ENCODE measurements at regions not wholly inside any gene's neighbourhood (a gene's known extent, or its start where the extent isn't known, plus 50 kb on each side); places are given as distances from the start of the nearest gene placed in this dataset.

GRCh38 chr4:23594125-23594524, 295.7 kb downstream of the PPARGC1A start:
- Histone ChIP-seq H3K79me2 (ENCODE audit: control insufficient read depth, insufficient read depth, low read length, unreplicated experiment) (no peaks in the 10 kb centered on the region), H3K36me3 (ENCODE audit: insufficient read depth, low read length) (no peaks in the 10 kb centered on the region), H3K4me3 (ENCODE audit: low read depth, low read length) (no peak overlapping the region), H3K4me1 (ENCODE audit: control insufficient read depth, insufficient read depth, low read length, unreplicated experiment) (no peaks in the 10 kb centered on the region), H3K27ac (ENCODE audit: low read depth, low read length) (no peak overlapping the region), H2AFZ (ENCODE audit: low read length, unreplicated experiment) (no peak overlapping the region), H3K27me3 (ENCODE audit: insufficient read depth, low read length) (no peaks in the 10 kb centered on the region)

DNA sequence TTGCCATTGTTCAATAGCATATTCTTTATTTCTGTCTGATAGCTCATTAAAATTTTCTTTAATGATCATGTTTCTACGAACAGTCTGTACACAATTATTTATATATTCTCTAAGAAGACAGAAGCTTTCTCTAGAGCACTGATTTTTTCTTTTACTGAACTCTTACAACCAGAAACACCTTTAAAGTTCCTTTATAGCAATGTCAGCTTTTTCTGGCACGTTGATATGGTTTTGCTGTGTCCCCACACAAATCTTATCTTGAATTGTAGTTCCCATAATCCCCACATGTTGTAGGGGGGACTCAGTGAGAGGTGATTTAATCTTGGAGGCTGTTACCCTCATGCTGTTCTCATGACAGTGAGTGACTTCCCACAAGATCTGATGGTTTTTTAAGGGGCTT, 299.4 kb downstream of the PPARGC1A start:
- H3K27me3 ChIP-seq (ENCODE audit: insufficient read depth, low read length), result no peaks in the 10 kb centered on the region
- H3K36me3 ChIP-seq (ENCODE audit: insufficient read depth, low read length), result no peaks in the 10 kb centered on the region
- no peaks in the 10 kb centered on the region for H3K4me1 ChIP-seq (ENCODE audit: control insufficient read depth, insufficient read depth, low read length, unreplicated experiment)
- no peak overlapping the region for H3K27ac ChIP-seq (ENCODE audit: low read depth, low read length)
- H3K4me3 ChIP-seq (ENCODE audit: low read depth, low read length), result no peak overlapping the region
- H3K79me2 ChIP-seq (ENCODE audit: control insufficient read depth, insufficient read depth, low read length, unreplicated experiment), result no peaks in the 10 kb centered on the region
- no peak overlapping the region for H2AFZ ChIP-seq (ENCODE audit: low read length, unreplicated experiment)

DNA sequence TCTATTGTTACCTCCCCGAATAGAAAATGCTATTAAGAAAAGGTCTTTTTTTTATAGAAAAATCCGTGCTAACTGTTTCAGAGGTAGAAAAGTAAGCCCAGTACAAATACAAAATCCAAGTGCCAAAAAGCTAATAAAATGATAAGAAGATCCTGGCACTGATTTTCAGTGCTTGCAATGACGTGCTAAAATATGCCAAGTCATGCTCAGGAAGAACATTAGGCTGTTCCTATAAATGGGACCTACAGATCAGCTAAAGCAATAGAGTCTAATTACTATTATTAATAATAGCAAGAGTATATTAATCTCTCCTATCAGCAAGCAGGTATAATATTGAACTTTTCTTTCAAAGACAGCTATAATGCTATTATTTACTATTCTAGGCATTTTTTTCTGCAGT, 305.8 kb downstream of the PPARGC1A start:
- H3K27ac ChIP-seq (ENCODE audit: low read depth, low read length), result no peak overlapping the region
- H2AFZ ChIP-seq (ENCODE audit: low read length, unreplicated experiment), result no peak overlapping the region
- no peak overlapping the region for H3K4me3 ChIP-seq (ENCODE audit: low read depth, low read length)
- no peaks in the 10 kb centered on the region for H3K79me2 ChIP-seq (ENCODE audit: control insufficient read depth, insufficient read depth, low read length, unreplicated experiment)
- H3K4me1 ChIP-seq (ENCODE audit: control insufficient read depth, insufficient read depth, low read length, unreplicated experiment), result no peaks in the 10 kb centered on the region
- H3K27me3 ChIP-seq (ENCODE audit: insufficient read depth, low read length), result peaks cover 3% of the 10 kb centered on the region; the same call in 1 of the 2 replicates
- H3K36me3 ChIP-seq (ENCODE audit: insufficient read depth, low read length), result no peaks in the 10 kb centered on the region

- Histone ChIP-seq H3K4me3 (ENCODE audit: low read depth, low read length) (no peak overlapping the region), H3K27ac (ENCODE audit: low read depth, low read length) (no peak overlapping the region), H3K36me3 (ENCODE audit: insufficient read depth, low read length) (no peaks in the 10 kb centered on the region), H3K79me2 (ENCODE audit: control insufficient read depth, insufficient read depth, low read length, unreplicated experiment) (no peaks in the 10 kb centered on the region), H2AFZ (ENCODE audit: low read length, unreplicated experiment) (no peak overlapping the region), H3K27me3 (ENCODE audit: insufficient read depth, low read length) (peaks cover 3% of the 10 kb centered on the region; the same call in 1 of the 2 replicates), H3K4me1 (ENCODE audit: control insufficient read depth, insufficient read depth, low read length, unreplicated experiment) (no peaks in the 10 kb centered on the region)
These were observed 307.2 kb downstream of the PPARGC1A start for GRCh38 chr4:23582671-23583070.

DNA sequence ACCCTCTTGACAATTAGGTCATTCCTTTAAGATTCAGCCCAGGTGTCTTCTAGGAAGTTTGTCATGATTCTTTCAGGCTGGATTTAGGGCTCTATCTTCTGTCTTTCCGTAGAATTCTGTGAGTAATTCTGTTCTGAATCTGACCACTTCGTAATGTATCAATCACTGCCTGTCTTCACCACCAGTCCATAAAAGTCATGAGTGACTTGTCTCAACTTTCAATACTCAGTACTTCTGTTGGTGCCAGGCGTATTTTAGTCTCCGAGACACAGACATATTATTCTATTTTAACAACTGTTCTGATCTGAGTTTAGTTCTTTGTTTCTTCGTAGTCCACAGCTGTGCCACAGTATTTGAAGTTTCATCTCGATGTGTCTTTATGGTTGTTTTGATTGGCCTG, 310.7 kb downstream of the PPARGC1A start:
- Histone ChIP-seq H2AFZ (ENCODE audit: low read length, unreplicated experiment) (no peak overlapping the region), H3K36me3 (ENCODE audit: insufficient read depth, low read length) (no peaks in the 10 kb centered on the region), H3K27me3 (ENCODE audit: insufficient read depth, low read length) (peaks cover 3% of the 10 kb centered on the region; the same call in 1 of the 2 replicates), H3K4me3 (ENCODE audit: low read depth, low read length) (no peak overlapping the region), H3K79me2 (ENCODE audit: control insufficient read depth, insufficient read depth, low read length, unreplicated experiment) (no peaks in the 10 kb centered on the region), H3K4me1 (ENCODE audit: control insufficient read depth, insufficient read depth, low read length, unreplicated experiment) (no peaks in the 10 kb centered on the region), H3K27ac (ENCODE audit: low read depth, low read length) (no peak overlapping the region)

DNA sequence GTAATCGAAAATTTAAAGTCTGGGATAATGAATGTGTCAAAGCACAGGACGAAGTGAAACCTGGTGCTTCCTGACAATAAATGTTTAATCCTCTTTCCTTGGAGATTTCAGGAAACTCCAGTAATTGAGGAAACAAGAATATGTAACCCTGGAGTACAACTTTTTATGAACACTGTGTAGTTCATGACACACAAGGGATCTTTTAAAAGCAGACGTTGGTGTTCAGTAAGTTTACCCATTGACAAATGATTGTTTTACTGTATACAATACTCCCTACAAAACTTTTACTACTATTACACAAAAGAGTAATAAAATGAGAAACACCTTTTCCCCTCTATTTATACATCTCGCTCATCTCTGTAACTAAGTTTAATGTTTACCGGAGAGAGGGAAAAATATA, 312.4 kb downstream of the PPARGC1A start:
- H2AFZ ChIP-seq (ENCODE audit: low read length, unreplicated experiment), result no peak overlapping the region
- H3K36me3 ChIP-seq (ENCODE audit: insufficient read depth, low read length), result no peaks in the 10 kb centered on the region

GRCh38 chr4:23572382-23572781, 317.5 kb downstream of the PPARGC1A start:
- no peaks in the 10 kb centered on the region for H3K27me3 ChIP-seq (ENCODE audit: insufficient read depth, low read length)
- no peaks in the 10 kb centered on the region for H3K4me1 ChIP-seq (ENCODE audit: control insufficient read depth, insufficient read depth, low read length, unreplicated experiment)
- no peak overlapping the region for H2AFZ ChIP-seq (ENCODE audit: low read length, unreplicated experiment)
- no peak overlapping the region for H3K4me3 ChIP-seq (ENCODE audit: low read depth, low read length)
- no peaks in the 10 kb centered on the region for H3K36me3 ChIP-seq (ENCODE audit: insufficient read depth, low read length)
- no peak overlapping the region for H3K27ac ChIP-seq (ENCODE audit: low read depth, low read length)
- no peaks in the 10 kb centered on the region for H3K79me2 ChIP-seq (ENCODE audit: control insufficient read depth, insufficient read depth, low read length, unreplicated experiment)

More for the DNA sequence above, 312.4 kb downstream of the PPARGC1A start:
- no peak overlapping the region for H3K27ac ChIP-seq (ENCODE audit: low read depth, low read length)
- peaks cover 3% of the 10 kb centered on the region; the same call in 1 of the 2 replicates for H3K27me3 ChIP-seq (ENCODE audit: insufficient read depth, low read length)
- H3K4me1 ChIP-seq (ENCODE audit: control insufficient read depth, insufficient read depth, low read length, unreplicated experiment), result no peaks in the 10 kb centered on the region
- no peak overlapping the region for H3K4me3 ChIP-seq (ENCODE audit: low read depth, low read length)
- no peaks in the 10 kb centered on the region for H3K79me2 ChIP-seq (ENCODE audit: control insufficient read depth, insufficient read depth, low read length, unreplicated experiment)

- Histone ChIP-seq H3K4me1 (ENCODE audit: control insufficient read depth, insufficient read depth, low read length, unreplicated experiment) (no peaks in the 10 kb centered on the region), H3K36me3 (ENCODE audit: insufficient read depth, low read length) (no peaks in the 10 kb centered on the region), H2AFZ (ENCODE audit: low read length, unreplicated experiment) (no peak overlapping the region), H3K79me2 (ENCODE audit: control insufficient read depth, insufficient read depth, low read length, unreplicated experiment) (no peaks in the 10 kb centered on the region), H3K27ac (ENCODE audit: low read depth, low read length) (no peak overlapping the region), H3K27me3 (ENCODE audit: insufficient read depth, low read length) (no peaks in the 10 kb centered on the region), H3K4me3 (ENCODE audit: low read depth, low read length) (no peak overlapping the region)
These were observed 322.5 kb downstream of the PPARGC1A start for GRCh38 chr4:23567338-23567737.

DNA sequence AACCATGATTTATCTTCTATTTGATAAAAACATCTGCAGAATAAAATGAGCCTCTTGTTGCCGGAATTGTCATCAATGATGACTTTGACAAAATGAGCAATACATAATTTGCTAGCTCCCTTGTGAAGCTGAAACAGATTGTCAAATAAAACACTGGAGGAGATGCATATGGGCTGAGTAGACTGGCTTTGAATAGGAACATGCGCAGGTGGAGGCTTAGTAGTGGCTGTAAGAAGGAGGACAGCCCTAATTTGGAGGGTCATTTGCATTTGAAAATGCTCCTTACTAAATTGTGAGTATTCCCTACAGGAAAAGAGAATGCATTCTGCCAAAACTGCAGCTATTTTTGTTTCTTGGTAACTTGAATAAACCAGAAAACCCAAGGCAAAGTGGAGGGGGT, 329.1 kb downstream of the PPARGC1A start:
- Histone ChIP-seq H3K27ac (ENCODE audit: low read depth, low read length) (no peak overlapping the region), H3K4me1 (ENCODE audit: control insufficient read depth, insufficient read depth, low read length, unreplicated experiment) (no peaks in the 10 kb centered on the region), H3K27me3 (ENCODE audit: insufficient read depth, low read length) (no peaks in the 10 kb centered on the region), H2AFZ (ENCODE audit: low read length, unreplicated experiment) (no peak overlapping the region), H3K36me3 (ENCODE audit: insufficient read depth, low read length) (no peaks in the 10 kb centered on the region), H3K4me3 (ENCODE audit: low read depth, low read length) (no peak overlapping the region), H3K79me2 (ENCODE audit: control insufficient read depth, insufficient read depth, low read length, unreplicated experiment) (no peaks in the 10 kb centered on the region)

DNA sequence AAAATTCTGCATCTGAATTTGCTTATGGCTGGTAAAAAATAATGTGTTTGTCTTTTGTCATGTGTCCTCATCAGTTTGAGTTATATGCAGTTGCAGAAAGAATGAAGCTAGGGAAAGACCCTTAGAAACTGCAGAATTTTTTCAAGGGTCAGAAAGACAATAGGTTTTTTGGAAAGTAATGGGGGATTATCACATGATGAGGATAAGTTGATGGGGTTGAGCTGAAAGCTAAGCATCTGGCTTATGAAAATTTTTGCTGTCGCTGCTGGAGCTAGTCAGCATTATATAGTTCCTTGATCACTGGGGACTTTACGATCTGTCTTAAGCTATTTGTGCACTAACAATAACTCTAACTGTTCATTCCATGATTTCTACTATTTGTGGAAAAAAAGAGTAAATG, 331.7 kb downstream of the PPARGC1A start:
- no peak overlapping the region for H3K4me3 ChIP-seq (ENCODE audit: low read depth, low read length)
- no peak overlapping the region for H3K27ac ChIP-seq (ENCODE audit: low read depth, low read length)

GRCh38 chr4:23547601-23548000, 342.2 kb downstream of the PPARGC1A start:
- H3K79me2 ChIP-seq (ENCODE audit: control insufficient read depth, insufficient read depth, low read length, unreplicated experiment), result no peaks in the 10 kb centered on the region
- H3K4me1 ChIP-seq (ENCODE audit: control insufficient read depth, insufficient read depth, low read length, unreplicated experiment), result no peaks in the 10 kb centered on the region
- no peak overlapping the region for H3K27ac ChIP-seq (ENCODE audit: low read depth, low read length)
- no peak overlapping the region for H2AFZ ChIP-seq (ENCODE audit: low read length, unreplicated experiment)
- H3K27me3 ChIP-seq (ENCODE audit: insufficient read depth, low read length), result peaks cover 12% of the 10 kb centered on the region; the same call in 1 of the 2 replicates
- H3K4me3 ChIP-seq (ENCODE audit: low read depth, low read length), result no peak overlapping the region
- no peaks in the 10 kb centered on the region for H3K36me3 ChIP-seq (ENCODE audit: insufficient read depth, low read length)

More for the DNA sequence above, 331.7 kb downstream of the PPARGC1A start:
- no peak overlapping the region for H2AFZ ChIP-seq (ENCODE audit: low read length, unreplicated experiment)
- H3K4me1 ChIP-seq (ENCODE audit: control insufficient read depth, insufficient read depth, low read length, unreplicated experiment), result no peaks in the 10 kb centered on the region
- no peaks in the 10 kb centered on the region for H3K79me2 ChIP-seq (ENCODE audit: control insufficient read depth, insufficient read depth, low read length, unreplicated experiment)
- no peaks in the 10 kb centered on the region for H3K27me3 ChIP-seq (ENCODE audit: insufficient read depth, low read length)
- no peaks in the 10 kb centered on the region for H3K36me3 ChIP-seq (ENCODE audit: insufficient read depth, low read length)

All from ACC112 (cell line).